ENCODE measurements at regions not wholly inside any gene's neighbourhood (a gene's known extent, or its start where the extent isn't known, plus 50 kb on each side); places are given as distances from the start of the nearest gene placed in this dataset.

DNA sequence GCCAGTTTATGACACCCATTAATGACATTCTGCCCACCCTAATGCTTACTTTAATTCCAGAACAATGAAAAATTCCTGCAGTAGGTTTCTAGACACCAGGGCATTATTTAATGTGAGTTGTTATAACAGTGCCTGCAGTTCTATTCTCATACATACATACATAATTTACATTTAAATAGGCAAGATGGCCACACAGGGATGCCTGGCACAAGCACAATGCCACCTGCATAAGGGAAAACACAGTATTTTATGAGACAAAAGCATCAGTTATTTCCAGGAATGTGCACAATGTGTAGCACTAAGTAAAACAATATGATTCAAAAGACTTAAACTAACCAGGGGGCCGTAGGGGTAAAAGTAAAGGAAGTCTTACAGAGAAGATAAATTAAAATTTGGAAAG is 243.9 kb upstream of the SPRY2 start:
- TF ChIP-seq, protein P1, sequence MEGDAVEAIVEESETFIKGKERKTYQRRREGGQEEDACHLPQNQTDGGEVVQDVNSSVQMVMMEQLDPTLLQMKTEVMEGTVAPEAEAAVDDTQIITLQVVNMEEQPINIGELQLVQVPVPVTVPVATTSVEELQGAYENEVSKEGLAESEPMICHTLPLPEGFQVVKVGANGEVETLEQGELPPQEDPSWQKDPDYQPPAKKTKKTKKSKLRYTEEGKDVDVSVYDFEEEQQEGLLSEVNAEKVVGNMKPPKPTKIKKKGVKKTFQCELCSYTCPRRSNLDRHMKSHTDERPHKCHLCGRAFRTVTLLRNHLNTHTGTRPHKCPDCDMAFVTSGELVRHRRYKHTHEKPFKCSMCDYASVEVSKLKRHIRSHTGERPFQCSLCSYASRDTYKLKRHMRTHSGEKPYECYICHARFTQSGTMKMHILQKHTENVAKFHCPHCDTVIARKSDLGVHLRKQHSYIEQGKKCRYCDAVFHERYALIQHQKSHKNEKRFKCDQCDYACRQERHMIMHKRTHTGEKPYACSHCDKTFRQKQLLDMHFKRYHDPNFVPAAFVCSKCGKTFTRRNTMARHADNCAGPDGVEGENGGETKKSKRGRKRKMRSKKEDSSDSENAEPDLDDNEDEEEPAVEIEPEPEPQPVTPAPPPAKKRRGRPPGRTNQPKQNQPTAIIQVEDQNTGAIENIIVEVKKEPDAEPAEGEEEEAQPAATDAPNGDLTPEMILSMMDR (IDR thresholded peaks at IDR 0.05; ENCODE audit: insufficient read depth, low read length): no peak
- TF ChIP-seq, protein P2, sequence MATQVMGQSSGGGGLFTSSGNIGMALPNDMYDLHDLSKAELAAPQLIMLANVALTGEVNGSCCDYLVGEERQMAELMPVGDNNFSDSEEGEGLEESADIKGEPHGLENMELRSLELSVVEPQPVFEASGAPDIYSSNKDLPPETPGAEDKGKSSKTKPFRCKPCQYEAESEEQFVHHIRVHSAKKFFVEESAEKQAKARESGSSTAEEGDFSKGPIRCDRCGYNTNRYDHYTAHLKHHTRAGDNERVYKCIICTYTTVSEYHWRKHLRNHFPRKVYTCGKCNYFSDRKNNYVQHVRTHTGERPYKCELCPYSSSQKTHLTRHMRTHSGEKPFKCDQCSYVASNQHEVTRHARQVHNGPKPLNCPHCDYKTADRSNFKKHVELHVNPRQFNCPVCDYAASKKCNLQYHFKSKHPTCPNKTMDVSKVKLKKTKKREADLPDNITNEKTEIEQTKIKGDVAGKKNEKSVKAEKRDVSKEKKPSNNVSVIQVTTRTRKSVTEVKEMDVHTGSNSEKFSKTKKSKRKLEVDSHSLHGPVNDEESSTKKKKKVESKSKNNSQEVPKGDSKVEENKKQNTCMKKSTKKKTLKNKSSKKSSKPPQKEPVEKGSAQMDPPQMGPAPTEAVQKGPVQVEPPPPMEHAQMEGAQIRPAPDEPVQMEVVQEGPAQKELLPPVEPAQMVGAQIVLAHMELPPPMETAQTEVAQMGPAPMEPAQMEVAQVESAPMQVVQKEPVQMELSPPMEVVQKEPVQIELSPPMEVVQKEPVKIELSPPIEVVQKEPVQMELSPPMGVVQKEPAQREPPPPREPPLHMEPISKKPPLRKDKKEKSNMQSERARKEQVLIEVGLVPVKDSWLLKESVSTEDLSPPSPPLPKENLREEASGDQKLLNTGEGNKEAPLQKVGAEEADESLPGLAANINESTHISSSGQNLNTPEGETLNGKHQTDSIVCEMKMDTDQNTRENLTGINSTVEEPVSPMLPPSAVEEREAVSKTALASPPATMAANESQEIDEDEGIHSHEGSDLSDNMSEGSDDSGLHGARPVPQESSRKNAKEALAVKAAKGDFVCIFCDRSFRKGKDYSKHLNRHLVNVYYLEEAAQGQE (IDR thresholded peaks at IDR 0.05; ENCODE audit: insufficient replicate concordance, low read depth): no peak

All from HL-60 (cell line).